Rectal smooth muscle tissue (tissue), 1 donor: ENCODE measurements at regions not wholly inside any gene's neighbourhood (a gene's known extent, or its start where the extent isn't known, plus 50 kb on each side); places are given as distances from the start of the nearest gene placed in this dataset.

Source experiments
- H3K27ac ChIP-seq: one replicate; pipeline ENCODE4 v1.7.0; 2013; ENCODE audit warnings: low read depth, low read length, inconsistent platforms
- H3K27me3 ChIP-seq: one replicate; pipeline ENCODE4 v1.7.0; 2013; ENCODE audit warnings: low read length; ENCODE audit not compliant: control insufficient read depth, insufficient read depth
- H3K36me3 ChIP-seq: one replicate; pipeline ENCODE4 v1.7.0; 2013; ENCODE audit warnings: low read length; ENCODE audit not compliant: control insufficient read depth, insufficient read depth
- H3K4me1 ChIP-seq: one replicate; pipeline ENCODE4 v1.7.0; 2013; ENCODE audit warnings: low read length; ENCODE audit not compliant: control insufficient read depth, insufficient read depth
- H3K4me3 ChIP-seq: one replicate; pipeline ENCODE4 v1.7.0; 2013; ENCODE audit warnings: low read length
- H3K9ac ChIP-seq: one replicate; pipeline ENCODE4 v1.7.0; 2013; ENCODE audit warnings: low read length

GRCh38 chr10:124336186-124336585, 82.5 kb downstream of the OAT start:
- no peaks in the 10 kb centered on the region for H3K4me1 ChIP-seq
- H3K27me3 ChIP-seq, result no peaks in the 10 kb centered on the region
- no peaks in the 10 kb centered on the region for H3K36me3 ChIP-seq
- H3K9ac ChIP-seq, result no peak overlapping the region
- H3K27ac ChIP-seq, result no peak overlapping the region
- no peak overlapping the region for H3K4me3 ChIP-seq

- Histone ChIP-seq H3K4me3 (no peak overlapping the region), H3K36me3 (no peaks in the 10 kb centered on the region), H3K4me1 (no peaks in the 10 kb centered on the region), H3K27ac (no peak overlapping the region), H3K9ac (no peak overlapping the region), H3K27me3 (no peaks in the 10 kb centered on the region)
These were observed 84.8 kb downstream of the OAT start for GRCh38 chr10:124333931-124334330.

GRCh38 chr10:124332426-124332825, 86.3 kb downstream of the OAT start:
- Histone ChIP-seq H3K4me1 (no peaks in the 10 kb centered on the region), H3K36me3 (no peaks in the 10 kb centered on the region), H3K27ac (no peak overlapping the region), H3K27me3 (no peaks in the 10 kb centered on the region), H3K9ac (no peak overlapping the region), H3K4me3 (no peak overlapping the region)

GRCh38 chr10:124329941-124330340, 88.8 kb downstream of the OAT start:
- H3K27me3 ChIP-seq, result no peaks in the 10 kb centered on the region
- H3K27ac ChIP-seq, result no peak overlapping the region
- no peak overlapping the region for H3K9ac ChIP-seq
- H3K36me3 ChIP-seq, result no peaks in the 10 kb centered on the region
- no peaks in the 10 kb centered on the region for H3K4me1 ChIP-seq
- no peak overlapping the region for H3K4me3 ChIP-seq

- Histone ChIP-seq H3K4me1 (no peaks in the 10 kb centered on the region), H3K4me3 (no peak overlapping the region), H3K27ac (no peak overlapping the region), H3K27me3 (no peaks in the 10 kb centered on the region), H3K9ac (no peak overlapping the region), H3K36me3 (no peaks in the 10 kb centered on the region)
These were observed 89.4 kb downstream of the OAT start for GRCh38 chr10:124329362-124329761.

GRCh38 chr10:124328477-124329220, 90.1 kb downstream of the OAT start:
- no peak overlapping the region for H3K27ac ChIP-seq
- no peaks in the 10 kb centered on the region for H3K27me3 ChIP-seq
- no peaks in the 10 kb centered on the region for H3K4me1 ChIP-seq
- no peak overlapping the region for H3K9ac ChIP-seq
- no peak overlapping the region for H3K4me3 ChIP-seq
- H3K36me3 ChIP-seq, result no peaks in the 10 kb centered on the region

GRCh38 chr10:124325998-124326636, 92.6 kb downstream of the OAT start:
- no peak overlapping the region for H3K4me3 ChIP-seq
- H3K27ac ChIP-seq, result no peak overlapping the region
- H3K27me3 ChIP-seq, result no peaks in the 10 kb centered on the region
- H3K36me3 ChIP-seq, result no peaks in the 10 kb centered on the region
- no peak overlapping the region for H3K9ac ChIP-seq
- H3K4me1 ChIP-seq, result no peaks in the 10 kb centered on the region

- Histone ChIP-seq H3K9ac (no peak overlapping the region), H3K27me3 (no peaks in the 10 kb centered on the region), H3K4me1 (no peaks in the 10 kb centered on the region), H3K27ac (no peak overlapping the region), H3K36me3 (no peaks in the 10 kb centered on the region), H3K4me3 (no peak overlapping the region)
These were observed 93.1 kb downstream of the OAT start for GRCh38 chr10:124325633-124325914.

GRCh38 chr10:124324856-124325632, 93.7 kb downstream of the OAT start:
- Histone ChIP-seq H3K36me3 (no peaks in the 10 kb centered on the region), H3K27me3 (no peaks in the 10 kb centered on the region), H3K27ac (no peak overlapping the region), H3K4me1 (no peaks in the 10 kb centered on the region), H3K4me3 (no peak overlapping the region), H3K9ac (no peak overlapping the region)

- H3K9ac ChIP-seq, result no peak overlapping the region
- no peaks in the 10 kb centered on the region for H3K4me1 ChIP-seq
- no peaks in the 10 kb centered on the region for H3K27me3 ChIP-seq
- H3K36me3 ChIP-seq, result no peaks in the 10 kb centered on the region
- H3K4me3 ChIP-seq, result no peak overlapping the region
- H3K27ac ChIP-seq, result no peak overlapping the region
These were observed 94.3 kb downstream of the OAT start for GRCh38 chr10:124324451-124324850.

- H3K4me3 ChIP-seq, result no peak overlapping the region
- no peaks in the 10 kb centered on the region for H3K4me1 ChIP-seq
- no peaks in the 10 kb centered on the region for H3K36me3 ChIP-seq
- H3K9ac ChIP-seq, result no peak overlapping the region
- H3K27ac ChIP-seq, result no peak overlapping the region
- H3K27me3 ChIP-seq, result no peaks in the 10 kb centered on the region
These were observed 94.9 kb downstream of the OAT start for GRCh38 chr10:124323806-124324205.

GRCh38 chr10:124323111-124323725, 95.5 kb downstream of the OAT start:
- Histone ChIP-seq H3K4me1 (no peaks in the 10 kb centered on the region), H3K27me3 (no peaks in the 10 kb centered on the region), H3K36me3 (no peaks in the 10 kb centered on the region), H3K27ac (no peak overlapping the region), H3K9ac (no peak overlapping the region), H3K4me3 (no peak overlapping the region)
